H54 (cell line): ENCODE measurements at regions not wholly inside any gene's neighbourhood (a gene's known extent, or its start where the extent isn't known, plus 50 kb on each side); places are given as distances from the start of the nearest gene placed in this dataset.
A peak's percentile ranks its signal among the peaks of the same experiment; 100 is the strongest.

Experiments
- DNase-seq: peaks from one replicate; pipeline ENCODE4 v3.0.0; 2011; ENCODE audit warnings: low spot score, mixed read lengths; ENCODE audit not compliant: insufficient read length
- FAIRE-seq: peaks from 3 replicates; lab custom pipeline; 2011; peaks lifted over from hg19 to GRCh38; lab: Jason Lieb, UNC
- POLR2A ChIP-seq: IDR thresholded peaks from 2 replicates; pipeline ENCODE4 v1.6.1; 2011; ENCODE audit warnings: low read depth, mild to moderate bottlenecking, low read length

DNA sequence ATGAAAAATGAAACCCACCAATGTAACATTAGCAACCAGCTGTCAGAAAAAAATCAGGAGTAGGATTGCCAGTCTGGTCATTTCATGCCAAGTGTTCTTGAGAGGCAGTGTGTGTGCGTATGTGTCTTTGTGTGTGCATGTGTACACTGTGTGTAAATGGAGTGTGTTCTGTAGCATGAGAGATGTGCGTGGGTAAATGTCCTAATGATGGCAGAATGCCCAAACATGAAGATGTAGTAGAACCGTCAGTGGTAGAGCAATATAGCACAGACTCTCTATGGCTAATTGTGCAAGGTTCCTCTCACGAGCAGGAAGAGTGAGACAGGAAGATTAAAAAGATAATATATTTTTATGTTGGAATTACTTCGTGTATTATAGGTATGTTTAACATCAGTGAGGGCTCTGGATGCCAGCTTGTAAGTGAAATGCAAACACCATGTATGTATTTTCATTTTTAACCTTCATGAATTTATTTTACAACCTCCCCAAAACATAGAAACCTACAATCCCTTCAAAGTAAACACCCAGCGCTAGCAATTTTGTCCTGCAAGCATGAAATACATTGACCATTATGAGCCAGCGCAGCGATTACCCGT, 1038.7 kb downstream of the IGSF11 start:
- FAIRE-seq, result no peak
- no peak for TF ChIP-seq POLR2A

DNA sequence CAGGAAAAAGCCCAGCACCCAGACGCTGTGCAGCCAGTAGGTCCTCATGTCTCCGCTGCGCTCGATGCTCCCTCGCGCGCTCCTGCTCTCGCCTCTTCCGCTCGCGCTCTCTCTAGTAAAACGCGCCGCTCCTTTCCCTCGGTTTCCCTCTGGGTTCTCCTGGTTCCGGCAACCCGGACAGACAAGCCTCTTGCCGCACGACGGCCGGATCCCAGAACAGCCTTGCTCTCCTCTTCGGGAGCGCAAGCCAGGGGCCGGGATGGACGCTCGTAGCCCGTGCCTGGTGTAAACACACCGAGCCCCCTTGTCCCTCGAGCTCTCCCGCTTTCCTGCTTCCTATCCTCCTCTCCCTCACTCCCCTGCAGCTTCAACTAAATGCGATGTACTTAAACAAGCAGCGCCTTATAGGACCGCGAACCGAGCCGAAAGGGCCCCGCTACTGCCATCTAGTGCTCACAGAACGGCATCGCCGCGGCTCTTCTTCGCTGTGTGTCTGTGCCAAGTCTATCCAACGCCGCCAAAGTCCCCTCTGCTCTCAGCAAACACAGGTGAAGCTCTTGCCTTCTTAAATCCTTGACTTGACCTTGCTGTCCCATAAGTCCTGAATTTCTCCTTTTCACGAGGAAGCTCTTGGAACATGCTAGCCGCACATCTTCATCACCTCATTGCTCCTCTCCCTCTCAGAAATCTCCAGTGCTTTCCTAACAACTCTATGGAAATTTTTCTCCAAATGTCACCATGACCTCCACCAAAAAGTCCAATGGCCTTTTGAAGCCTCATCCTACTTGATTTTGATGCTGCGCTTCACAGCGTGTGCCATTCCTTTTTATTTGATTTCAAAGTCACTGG, 1037.2 kb downstream of the IGSF11 start:
- no peak for FAIRE-seq

More for the DNA sequence above, 1038.7 kb downstream of the IGSF11 start:
- no peak for DNase-seq

DNA sequence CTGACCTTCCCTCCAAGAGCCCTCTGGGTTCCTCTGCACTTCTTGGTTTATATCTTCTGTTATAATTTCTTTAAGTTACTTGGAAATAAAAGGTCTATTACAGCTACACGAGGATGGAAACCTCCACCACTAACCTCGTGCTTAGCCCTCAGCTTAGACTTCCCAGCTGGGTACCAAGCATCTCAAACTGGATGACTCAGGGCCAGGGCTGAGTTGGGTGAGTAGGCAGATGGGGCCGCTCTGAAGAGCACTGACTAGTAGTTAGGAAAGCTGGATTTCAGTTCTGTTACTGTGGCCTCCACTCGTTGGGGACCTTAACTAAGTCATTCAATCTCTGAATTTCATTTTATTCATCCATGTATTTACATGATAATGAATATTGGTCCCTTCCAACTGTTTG, 1036.6 kb downstream of the IGSF11 start:
- DNase-seq, result no peak
- no peak for TF ChIP-seq POLR2A
- no peak for FAIRE-seq

More for the DNA sequence above, 1037.2 kb downstream of the IGSF11 start:
- no peak for TF ChIP-seq POLR2A
- DNase-seq, result peak; percentile 6

DNA sequence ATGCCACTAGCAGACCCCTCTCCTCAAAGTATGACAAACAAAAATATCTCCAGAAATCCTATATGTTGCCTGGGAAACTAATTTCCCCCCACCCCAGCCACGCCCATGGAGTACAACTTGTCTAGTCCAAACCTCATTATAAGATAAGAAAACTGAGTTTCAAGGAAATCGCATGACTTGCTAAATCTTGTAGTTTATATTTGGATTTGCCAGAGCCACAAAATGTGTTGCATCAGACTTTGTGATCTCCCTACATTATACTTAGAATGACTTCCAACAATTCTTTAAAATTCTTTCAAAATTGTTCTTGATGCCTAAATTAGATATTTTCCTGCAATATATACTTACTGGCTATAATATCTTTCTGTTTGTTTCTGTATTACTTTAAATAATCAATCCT, 1034.4 kb downstream of the IGSF11 start:
- no peak for DNase-seq
- no peak for TF ChIP-seq POLR2A
- no peak for FAIRE-seq

DNA sequence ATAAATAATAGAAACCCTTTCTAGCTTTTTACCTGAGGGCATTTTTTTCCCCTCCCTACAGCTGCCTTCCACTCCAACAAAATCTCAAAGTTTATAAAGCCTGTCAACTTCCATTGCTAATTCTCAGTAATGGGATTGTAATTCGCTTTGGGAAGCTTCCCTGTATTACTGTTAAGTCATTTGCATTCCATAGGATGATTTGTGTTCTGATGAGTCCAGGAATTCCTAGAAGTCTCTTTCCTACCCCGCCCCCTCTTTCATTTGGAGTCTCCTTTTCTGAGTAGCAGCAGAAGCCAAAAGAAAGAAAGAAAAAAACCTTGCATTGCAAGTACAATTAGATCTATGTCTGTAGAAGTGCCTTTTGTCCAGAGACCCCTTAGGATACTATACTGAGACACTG, 1033.3 kb downstream of the IGSF11 start:
- TF ChIP-seq POLR2A, result no peak
- DNase-seq (no peak), FAIRE-seq (no peak)

DNA sequence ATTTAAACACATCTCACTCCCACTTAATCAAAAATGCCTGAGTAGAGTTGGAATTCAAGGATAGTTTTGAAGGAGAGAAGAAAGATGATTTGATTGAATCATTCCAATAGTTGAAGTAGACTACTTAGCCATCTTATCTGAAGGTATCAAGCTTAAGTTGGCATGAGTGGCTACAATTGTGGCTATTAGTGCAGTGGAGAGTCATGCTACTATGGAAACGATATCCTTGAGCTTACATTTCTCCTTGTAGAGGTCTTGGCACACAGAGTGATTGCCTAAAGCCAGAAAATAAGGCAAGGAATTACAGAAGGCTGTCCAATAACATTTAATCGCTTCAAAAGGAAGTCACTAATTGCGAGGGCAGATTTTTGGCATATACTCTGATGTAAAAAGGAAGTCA, 1022.7 kb downstream of the IGSF11 start:
- TF ChIP-seq POLR2A, result no peak
- FAIRE-seq (no peak), DNase-seq (no peak)

DNA sequence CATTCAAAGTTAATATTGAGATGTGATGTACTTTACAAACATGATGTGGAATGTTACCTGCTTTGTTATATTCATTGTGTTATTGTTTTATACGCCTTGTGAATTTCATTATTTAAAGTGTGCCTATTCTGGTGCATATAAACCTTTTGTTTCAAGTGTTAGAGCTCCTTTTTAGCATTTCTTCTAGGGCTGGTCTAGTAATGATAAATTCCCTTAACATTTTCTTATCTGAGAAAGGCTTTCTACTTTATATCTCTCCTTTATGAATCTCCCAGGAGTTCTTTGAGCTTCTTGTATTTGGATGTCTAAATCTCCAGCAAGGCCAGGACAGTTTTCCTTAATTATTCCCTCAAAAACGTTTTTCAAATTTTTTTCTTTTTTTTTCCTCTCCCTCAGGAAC, 1005.6 kb downstream of the IGSF11 start:
- TF ChIP-seq POLR2A, result no peak
- no peak for DNase-seq
- FAIRE-seq, result no peak

DNA sequence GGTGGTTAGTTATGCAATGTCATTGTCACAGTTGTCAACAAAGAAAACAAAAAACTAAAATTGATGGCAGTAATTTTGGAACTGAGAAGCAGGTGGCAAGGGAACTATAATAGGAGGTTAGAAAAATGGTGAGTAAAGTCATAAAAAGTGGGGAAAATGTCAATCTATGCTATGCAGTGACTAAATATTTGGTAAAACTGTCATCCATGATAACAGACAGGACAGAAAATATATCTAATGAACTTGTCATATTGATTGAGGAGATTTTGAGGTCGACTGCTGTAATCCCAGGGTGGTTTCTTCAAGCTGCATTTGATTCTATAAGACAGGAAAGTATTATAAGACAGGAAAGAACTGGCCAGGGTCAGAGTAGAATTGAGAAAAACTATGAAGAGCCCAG, 998.4 kb downstream of the IGSF11 start:
- FAIRE-seq (no peak), DNase-seq (no peak)
- TF ChIP-seq POLR2A, result no peak

DNA sequence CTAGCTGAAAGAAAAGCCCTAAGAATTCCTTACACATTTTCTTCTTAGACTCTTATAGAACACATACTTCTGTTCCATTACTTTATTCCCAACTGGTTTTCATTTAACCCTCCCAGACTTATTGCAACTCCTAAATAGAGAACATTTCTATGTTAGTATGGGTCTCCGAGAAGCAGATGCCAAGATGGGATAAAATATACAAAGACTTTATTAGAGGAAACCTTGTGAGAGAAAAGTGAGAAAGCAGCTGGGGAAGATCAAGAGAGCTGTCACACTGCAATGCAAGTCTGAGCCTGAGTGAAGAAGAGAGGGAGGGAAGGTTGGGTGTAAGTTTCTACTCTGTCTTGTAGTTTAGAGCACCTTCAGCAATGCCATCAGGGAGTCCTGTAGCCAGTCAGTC, 979.3 kb downstream of the IGSF11 start:
- no peak for TF ChIP-seq POLR2A
- FAIRE-seq (no peak), DNase-seq (no peak)

DNA sequence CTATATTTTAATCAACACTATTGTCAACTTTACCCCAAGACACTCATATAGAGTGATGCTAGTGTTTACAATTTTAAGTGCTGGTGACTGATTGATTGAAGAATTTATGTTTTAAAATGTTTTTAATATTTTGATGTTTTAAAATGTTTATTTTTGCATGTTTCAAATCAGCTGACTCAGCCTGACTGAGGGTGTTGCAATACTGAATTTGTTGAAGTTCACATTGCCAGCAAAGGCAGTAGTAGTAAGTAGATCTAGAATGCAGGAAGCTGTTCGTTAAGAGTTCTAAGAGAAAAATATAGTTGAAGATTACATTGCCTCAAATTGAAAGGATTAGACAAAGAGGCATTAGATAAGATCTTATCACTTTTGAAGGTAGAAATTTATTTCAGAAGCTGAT, 977.6 kb downstream of the IGSF11 start:
- DNase-seq (no peak), FAIRE-seq (no peak)
- TF ChIP-seq POLR2A, result no peak

DNA sequence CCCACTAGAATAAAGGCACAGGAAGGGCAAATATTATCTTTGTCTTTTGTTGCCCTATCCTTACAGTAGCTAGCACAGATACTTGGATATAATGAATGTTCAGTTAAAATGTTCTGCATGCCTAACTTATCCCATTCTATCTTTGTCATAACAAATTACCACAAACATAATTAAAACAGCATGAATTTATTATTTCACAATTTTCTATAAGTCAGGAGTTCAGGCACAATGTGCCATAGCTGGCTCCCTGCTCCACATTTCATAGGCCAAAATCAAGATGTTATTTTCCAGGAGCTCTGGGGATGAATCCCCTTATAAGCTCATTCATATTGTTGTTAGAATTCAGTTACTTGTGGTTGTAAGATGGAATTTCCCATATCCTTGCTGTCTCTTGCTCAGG, 975.5 kb downstream of the IGSF11 start:
- FAIRE-seq (no peak), DNase-seq (no peak)
- TF ChIP-seq POLR2A, result no peak

DNA sequence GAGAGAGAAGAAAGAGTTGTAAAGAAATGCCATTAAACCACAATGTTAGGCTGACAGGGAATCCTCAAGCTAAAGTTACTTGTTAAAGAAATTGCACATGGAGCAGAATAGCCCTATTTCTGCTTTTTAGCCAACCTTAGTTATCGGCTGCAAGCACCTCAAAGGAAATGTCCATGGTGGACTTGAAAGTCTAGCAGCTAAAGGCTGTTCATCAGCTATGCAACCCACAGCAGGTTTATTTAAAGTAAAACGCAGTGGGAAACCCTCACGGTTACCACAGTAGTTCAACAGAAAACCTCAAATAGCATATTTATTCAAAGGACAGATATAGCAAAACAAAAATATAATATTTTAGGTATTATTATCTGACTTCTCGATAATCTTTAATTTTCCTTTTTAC, 967.2 kb downstream of the IGSF11 start:
- DNase-seq (no peak), FAIRE-seq (no peak)
- no peak for TF ChIP-seq POLR2A

DNA sequence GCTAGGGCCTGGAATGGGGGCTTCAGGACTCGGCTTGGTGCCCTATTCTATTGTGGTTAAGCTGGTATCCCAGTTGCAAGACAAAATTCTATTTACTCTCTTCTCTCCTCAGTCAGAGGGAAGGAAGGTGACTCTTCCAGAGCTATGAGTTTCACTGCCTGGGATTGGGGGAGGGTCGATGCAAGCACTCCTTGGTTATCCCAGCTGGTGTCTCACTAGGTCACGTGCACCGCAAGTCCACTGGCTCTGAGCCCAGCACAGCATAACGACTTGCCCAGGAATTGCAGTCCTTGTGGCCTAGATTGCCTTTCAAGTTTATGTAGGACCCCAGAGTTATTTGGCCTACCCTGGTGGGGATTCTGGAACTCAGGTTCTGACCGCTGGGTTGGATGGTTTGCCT, 958.8 kb downstream of the IGSF11 start:
- DNase-seq (no peak), FAIRE-seq (no peak)
- no peak for TF ChIP-seq POLR2A

DNA sequence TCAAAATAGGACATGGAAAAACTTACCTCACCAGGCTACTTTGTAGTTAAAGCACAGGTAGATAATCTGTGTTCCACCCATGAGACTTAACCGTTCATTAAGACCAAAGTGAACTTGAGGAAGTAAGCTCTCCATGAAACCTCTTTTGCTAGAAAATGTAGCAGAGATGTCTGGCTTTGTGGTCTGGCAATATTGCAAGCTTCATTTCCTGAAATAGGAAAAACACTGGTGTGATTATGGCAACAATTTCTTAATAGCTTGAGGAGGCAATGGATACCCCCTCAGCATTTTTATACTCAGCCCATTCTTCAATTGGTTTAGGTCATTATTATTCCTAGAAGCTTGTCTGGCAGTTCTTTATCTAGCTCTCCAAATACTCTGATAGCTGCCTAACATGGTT, 957.3 kb downstream of the IGSF11 start:
- no peak for FAIRE-seq
- no peak for DNase-seq
- TF ChIP-seq POLR2A, result no peak

DNA sequence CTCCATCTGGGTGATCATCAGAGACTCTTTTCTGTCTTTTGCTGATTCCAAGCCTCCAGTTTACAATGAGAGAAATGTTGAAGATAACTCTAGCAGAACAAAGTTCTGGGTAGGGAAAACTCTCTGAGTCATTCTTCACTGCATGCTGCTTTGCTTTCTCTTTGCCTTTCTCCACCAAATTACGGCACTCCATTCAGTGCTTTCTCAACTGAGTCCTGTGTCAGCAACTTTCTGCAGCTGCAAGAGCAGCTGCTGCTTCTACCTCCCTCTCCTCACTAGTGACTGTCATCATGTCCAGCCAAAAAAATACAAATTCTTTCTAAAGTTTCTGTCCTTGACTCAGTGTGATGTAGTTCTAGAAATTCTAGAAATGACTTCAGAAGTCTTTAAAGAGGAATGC, 953.8 kb downstream of the IGSF11 start:
- DNase-seq, result no peak
- FAIRE-seq, result no peak

DNA sequence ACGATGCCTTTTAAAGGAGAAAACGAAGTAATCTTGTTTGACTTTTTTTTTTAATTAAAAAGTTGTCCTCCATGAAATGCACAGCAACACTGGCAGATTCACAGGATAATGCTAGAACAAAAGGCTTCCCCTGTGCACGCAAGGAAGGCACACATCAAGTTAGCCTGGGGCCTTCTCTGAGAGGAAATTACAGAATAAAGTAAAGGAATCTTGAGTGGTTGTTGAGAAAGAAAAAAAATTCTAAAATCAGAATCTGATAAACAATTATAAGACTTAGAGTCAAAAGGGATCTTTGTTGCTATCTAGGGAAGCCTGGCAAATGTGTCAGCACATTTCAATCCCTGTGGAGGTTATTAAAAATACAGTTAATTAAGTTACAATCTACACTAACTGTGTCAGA, 946.0 kb downstream of the IGSF11 start:
- no peak for TF ChIP-seq POLR2A
- FAIRE-seq (no peak), DNase-seq (no peak)

More for the DNA sequence above, 953.8 kb downstream of the IGSF11 start:
- TF ChIP-seq POLR2A, result no peak
